ENCODE measurements at regions not wholly inside any gene's neighbourhood (a gene's known extent, or its start where the extent isn't known, plus 50 kb on each side); places are given as distances from the start of the nearest gene placed in this dataset.

- peaks cover 1% of the 10 kb centered on the region for H3K9me3 ChIP-seq (ENCODE audit: control insufficient read depth, insufficient read depth, low read length)
- no peak overlapping the region for H3K4me3 ChIP-seq (ENCODE audit: low read depth, low read length)
- no peak overlapping the region for H3K27ac ChIP-seq (ENCODE audit: low read depth, low read length)
- DNase-seq (ENCODE audit: low read depth in 4 of 6, low spot score in 6 of 6) = no peak
- no peaks in the 10 kb centered on the region for H3K27me3 ChIP-seq (ENCODE audit: control insufficient read depth, insufficient read depth, low read length)
- no peaks in the 10 kb centered on the region for H3K4me1 ChIP-seq (ENCODE audit: control insufficient read depth, insufficient read depth, low read length)
- no CpG with 5 or more reads among the region's 1 CpG for WGBS (ENCODE audit: insufficient coverage)
- H3K36me3 ChIP-seq (ENCODE audit: control insufficient read depth, insufficient read depth, low read length) = no peaks in the 10 kb centered on the region
Observed at GRCh38 chr1:209057901-209058300, 525.6 kb upstream of the CAMK1G start.

- WGBS (ENCODE audit: insufficient coverage) = 14% methylated on average over 2 of the region's 2 CpGs
- no peak for DNase-seq (ENCODE audit: low read depth in 4 of 6, low spot score in 6 of 6)
- H3K36me3 ChIP-seq (ENCODE audit: control insufficient read depth, insufficient read depth, low read length) = no peaks in the 10 kb centered on the region
- H3K27ac ChIP-seq (ENCODE audit: low read depth, low read length) = no peak overlapping the region
- H3K9me3 ChIP-seq (ENCODE audit: control insufficient read depth, insufficient read depth, low read length) = peaks cover 1% of the 10 kb centered on the region
- no peaks in the 10 kb centered on the region for H3K27me3 ChIP-seq (ENCODE audit: control insufficient read depth, insufficient read depth, low read length)
- H3K4me1 ChIP-seq (ENCODE audit: control insufficient read depth, insufficient read depth, low read length) = no peaks in the 10 kb centered on the region
- H3K4me3 ChIP-seq (ENCODE audit: low read depth, low read length) = no peak overlapping the region
Observed at GRCh38 chr1:209059376-209059775, 524.1 kb upstream of the CAMK1G start.

- no peak overlapping the region for H3K4me3 ChIP-seq (ENCODE audit: low read depth, low read length)
- no peaks in the 10 kb centered on the region for H3K36me3 ChIP-seq (ENCODE audit: control insufficient read depth, insufficient read depth, low read length)
- no peak overlapping the region for H3K27ac ChIP-seq (ENCODE audit: low read depth, low read length)
- DNase-seq (ENCODE audit: low read depth in 4 of 6, low spot score in 6 of 6) = no peak
- peaks cover under 1% of the 10 kb centered on the region for H3K9me3 ChIP-seq (ENCODE audit: control insufficient read depth, insufficient read depth, low read length)
- H3K27me3 ChIP-seq (ENCODE audit: control insufficient read depth, insufficient read depth, low read length) = no peaks in the 10 kb centered on the region
- 63% methylated on average over 2 of the region's 7 CpGs for WGBS (ENCODE audit: insufficient coverage)
- no peaks in the 10 kb centered on the region for H3K4me1 ChIP-seq (ENCODE audit: control insufficient read depth, insufficient read depth, low read length)
Observed at GRCh38 chr1:209059981-209060380, 523.5 kb upstream of the CAMK1G start.

GRCh38 chr1:209062081-209062620, 521.4 kb upstream of the CAMK1G start:
- no peaks in the 10 kb centered on the region for H3K27me3 ChIP-seq (ENCODE audit: control insufficient read depth, insufficient read depth, low read length)
- H3K27ac ChIP-seq (ENCODE audit: low read depth, low read length) = no peak overlapping the region
- no peaks in the 10 kb centered on the region for H3K9me3 ChIP-seq (ENCODE audit: control insufficient read depth, insufficient read depth, low read length)
- DNase-seq (ENCODE audit: low read depth in 4 of 6, low spot score in 6 of 6) = no peak
- H3K4me3 ChIP-seq (ENCODE audit: low read depth, low read length) = no peak overlapping the region
- H3K4me1 ChIP-seq (ENCODE audit: control insufficient read depth, insufficient read depth, low read length) = no peaks in the 10 kb centered on the region
- H3K36me3 ChIP-seq (ENCODE audit: control insufficient read depth, insufficient read depth, low read length) = no peaks in the 10 kb centered on the region
- 57% methylated on average over 4 of the region's 6 CpGs for WGBS (ENCODE audit: insufficient coverage)

GRCh38 chr1:209062863-209063262, 520.7 kb upstream of the CAMK1G start:
- H3K36me3 ChIP-seq (ENCODE audit: control insufficient read depth, insufficient read depth, low read length) = no peaks in the 10 kb centered on the region
- no peaks in the 10 kb centered on the region for H3K9me3 ChIP-seq (ENCODE audit: control insufficient read depth, insufficient read depth, low read length)
- H3K27me3 ChIP-seq (ENCODE audit: control insufficient read depth, insufficient read depth, low read length) = no peaks in the 10 kb centered on the region
- DNase-seq (ENCODE audit: low read depth in 4 of 6, low spot score in 6 of 6) = no peak
- WGBS (ENCODE audit: insufficient coverage) = no CpG with 5 or more reads among the region's 1 CpG
- no peaks in the 10 kb centered on the region for H3K4me1 ChIP-seq (ENCODE audit: control insufficient read depth, insufficient read depth, low read length)
- H3K4me3 ChIP-seq (ENCODE audit: low read depth, low read length) = no peak overlapping the region
- H3K27ac ChIP-seq (ENCODE audit: low read depth, low read length) = no peak overlapping the region

- Histone ChIP-seq H3K4me3 (ENCODE audit: low read depth, low read length) (no peak overlapping the region), H3K27me3 (ENCODE audit: control insufficient read depth, insufficient read depth, low read length) (no peaks in the 10 kb centered on the region), H3K9me3 (ENCODE audit: control insufficient read depth, insufficient read depth, low read length) (no peaks in the 10 kb centered on the region), H3K36me3 (ENCODE audit: control insufficient read depth, insufficient read depth, low read length) (no peaks in the 10 kb centered on the region), H3K4me1 (ENCODE audit: control insufficient read depth, insufficient read depth, low read length) (no peaks in the 10 kb centered on the region), H3K27ac (ENCODE audit: low read depth, low read length) (no peak overlapping the region)
- DNase-seq (ENCODE audit: low read depth in 4 of 6, low spot score in 6 of 6) = peak in 1 of 6 donors; percentile 29
- WGBS (ENCODE audit: insufficient coverage) = 74% methylated on average over 9 of the region's 13 CpGs
Observed at GRCh38 chr1:209063767-209064659, 519.5 kb upstream of the CAMK1G start.

GRCh38 chr1:209064850-209065706, 518.4 kb upstream of the CAMK1G start:
- Histone ChIP-seq H3K4me3 (ENCODE audit: low read depth, low read length) (no peak overlapping the region), H3K36me3 (ENCODE audit: control insufficient read depth, insufficient read depth, low read length) (no peaks in the 10 kb centered on the region), H3K27me3 (ENCODE audit: control insufficient read depth, insufficient read depth, low read length) (no peaks in the 10 kb centered on the region), H3K27ac (ENCODE audit: low read depth, low read length) (no peak overlapping the region), H3K9me3 (ENCODE audit: control insufficient read depth, insufficient read depth, low read length) (no peaks in the 10 kb centered on the region), H3K4me1 (ENCODE audit: control insufficient read depth, insufficient read depth, low read length) (no peaks in the 10 kb centered on the region)
- peak in 1 of 6 donors; percentile 60 for DNase-seq (ENCODE audit: low read depth in 4 of 6, low spot score in 6 of 6)
- WGBS (ENCODE audit: insufficient coverage) = 58% methylated on average over 8 of the region's 11 CpGs

- Histone ChIP-seq H3K9me3 (ENCODE audit: control insufficient read depth, insufficient read depth, low read length) (no peaks in the 10 kb centered on the region), H3K36me3 (ENCODE audit: control insufficient read depth, insufficient read depth, low read length) (no peaks in the 10 kb centered on the region), H3K27me3 (ENCODE audit: control insufficient read depth, insufficient read depth, low read length) (no peaks in the 10 kb centered on the region), H3K27ac (ENCODE audit: low read depth, low read length) (no peak overlapping the region), H3K4me3 (ENCODE audit: low read depth, low read length) (no peak overlapping the region), H3K4me1 (ENCODE audit: control insufficient read depth, insufficient read depth, low read length) (no peaks in the 10 kb centered on the region)
- no peak for DNase-seq (ENCODE audit: low read depth in 4 of 6, low spot score in 6 of 6)
Observed at GRCh38 chr1:209072481-209072880, 511.0 kb upstream of the CAMK1G start.

- no peak overlapping the region for H3K4me3 ChIP-seq (ENCODE audit: low read depth, low read length)
- H3K4me1 ChIP-seq (ENCODE audit: control insufficient read depth, insufficient read depth, low read length) = no peaks in the 10 kb centered on the region
- no peaks in the 10 kb centered on the region for H3K27me3 ChIP-seq (ENCODE audit: control insufficient read depth, insufficient read depth, low read length)
- no peak for DNase-seq (ENCODE audit: low read depth in 4 of 6, low spot score in 6 of 6)
- H3K27ac ChIP-seq (ENCODE audit: low read depth, low read length) = no peak overlapping the region
- H3K9me3 ChIP-seq (ENCODE audit: control insufficient read depth, insufficient read depth, low read length) = no peaks in the 10 kb centered on the region
- H3K36me3 ChIP-seq (ENCODE audit: control insufficient read depth, insufficient read depth, low read length) = no peaks in the 10 kb centered on the region
Observed at GRCh38 chr1:209073879-209074278, 509.6 kb upstream of the CAMK1G start.
